ENCODE measurements at regions not wholly inside any gene's neighbourhood (a gene's known extent, or its start where the extent isn't known, plus 50 kb on each side); places are given as distances from the start of the nearest gene placed in this dataset.
"Not testable (repeated sequence)": the region's sequence is repeated elsewhere in the genome, so short reads cannot be mapped to it uniquely, and the experiment has no call there.

GRCh38 chr2:133888621-133889219 is 320.5 kb upstream of the NCKAP5 start:
- TF ChIP-seq, protein P1, sequence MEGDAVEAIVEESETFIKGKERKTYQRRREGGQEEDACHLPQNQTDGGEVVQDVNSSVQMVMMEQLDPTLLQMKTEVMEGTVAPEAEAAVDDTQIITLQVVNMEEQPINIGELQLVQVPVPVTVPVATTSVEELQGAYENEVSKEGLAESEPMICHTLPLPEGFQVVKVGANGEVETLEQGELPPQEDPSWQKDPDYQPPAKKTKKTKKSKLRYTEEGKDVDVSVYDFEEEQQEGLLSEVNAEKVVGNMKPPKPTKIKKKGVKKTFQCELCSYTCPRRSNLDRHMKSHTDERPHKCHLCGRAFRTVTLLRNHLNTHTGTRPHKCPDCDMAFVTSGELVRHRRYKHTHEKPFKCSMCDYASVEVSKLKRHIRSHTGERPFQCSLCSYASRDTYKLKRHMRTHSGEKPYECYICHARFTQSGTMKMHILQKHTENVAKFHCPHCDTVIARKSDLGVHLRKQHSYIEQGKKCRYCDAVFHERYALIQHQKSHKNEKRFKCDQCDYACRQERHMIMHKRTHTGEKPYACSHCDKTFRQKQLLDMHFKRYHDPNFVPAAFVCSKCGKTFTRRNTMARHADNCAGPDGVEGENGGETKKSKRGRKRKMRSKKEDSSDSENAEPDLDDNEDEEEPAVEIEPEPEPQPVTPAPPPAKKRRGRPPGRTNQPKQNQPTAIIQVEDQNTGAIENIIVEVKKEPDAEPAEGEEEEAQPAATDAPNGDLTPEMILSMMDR (IDR thresholded peaks at IDR 0.05) = no peak

DNA sequence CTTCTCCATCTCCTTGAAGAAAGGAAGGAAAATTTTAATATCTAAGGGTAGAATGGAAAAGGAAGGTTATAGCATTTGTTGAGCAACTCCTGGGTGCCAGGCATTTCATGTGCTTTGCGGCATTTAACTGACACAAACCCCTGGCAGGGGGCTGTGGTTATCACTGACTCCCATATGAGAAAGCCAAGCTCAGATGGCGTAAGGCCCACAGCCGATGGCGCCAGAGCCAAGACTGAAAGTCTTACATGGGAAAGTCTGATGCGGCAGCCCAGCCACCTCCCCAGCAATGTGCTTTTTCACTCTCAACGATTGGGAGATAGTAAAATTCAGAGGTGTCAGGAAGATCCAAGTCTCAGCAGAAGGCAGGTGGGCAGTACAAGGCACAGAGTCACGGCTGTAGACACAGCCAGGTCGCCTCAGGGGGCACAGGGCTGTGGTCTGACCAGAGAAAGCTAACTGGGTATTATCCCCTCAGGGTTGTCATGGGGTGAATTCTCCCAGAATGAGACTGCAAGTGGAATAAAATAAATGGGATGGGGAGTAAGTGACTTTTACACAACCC is 324.2 kb upstream of the NCKAP5 start:
- TF ChIP-seq, protein P1 (IDR thresholded peaks at IDR 0.05) = no peak
- Histone ChIP-seq H3K4me3 (no peak overlapping the region), H3K27ac (no peak overlapping the region)
- DNase-seq (ENCODE audit: low spot score) = no peak

More at GRCh38 chr2:133888621-133889219, 320.5 kb upstream of the NCKAP5 start:
- no peak overlapping the region for H3K27ac ChIP-seq
- no peak overlapping the region for H3K4me3 ChIP-seq
- DNase-seq (ENCODE audit: low spot score) = no peak

DNA sequence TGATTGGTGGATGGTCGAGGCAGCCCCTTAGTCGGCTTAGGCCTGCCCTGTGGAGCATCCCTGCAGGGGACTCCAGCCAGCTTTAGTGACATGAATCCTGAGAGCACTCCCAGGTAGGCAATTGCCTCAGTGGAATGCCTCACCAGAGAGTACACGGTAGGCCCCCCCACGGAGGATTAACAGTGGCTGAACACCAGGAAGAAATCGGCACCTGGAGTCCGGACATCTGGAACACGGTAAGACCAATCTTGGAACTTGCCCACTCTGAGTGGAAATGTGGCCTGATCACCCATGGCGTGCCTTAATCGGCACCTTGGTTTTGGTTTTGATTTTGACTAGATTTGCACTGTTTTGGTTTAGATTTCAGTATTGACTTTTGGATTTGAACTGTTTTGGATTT is 326.2 kb upstream of the NCKAP5 start:
- DNase-seq (ENCODE audit: low spot score) = no peak
- Histone ChIP-seq H3K27ac (no peak overlapping the region), H3K4me3 (no peak overlapping the region)
- TF ChIP-seq, protein P1 (IDR thresholded peaks at IDR 0.05) = no peak

GRCh38 chr2:133897838-133898237 is 329.6 kb upstream of the NCKAP5 start:
- not testable (repeated sequence) for H3K27ac ChIP-seq; H3K4me3 ChIP-seq; DNase-seq (ENCODE audit: low spot score)

DNA sequence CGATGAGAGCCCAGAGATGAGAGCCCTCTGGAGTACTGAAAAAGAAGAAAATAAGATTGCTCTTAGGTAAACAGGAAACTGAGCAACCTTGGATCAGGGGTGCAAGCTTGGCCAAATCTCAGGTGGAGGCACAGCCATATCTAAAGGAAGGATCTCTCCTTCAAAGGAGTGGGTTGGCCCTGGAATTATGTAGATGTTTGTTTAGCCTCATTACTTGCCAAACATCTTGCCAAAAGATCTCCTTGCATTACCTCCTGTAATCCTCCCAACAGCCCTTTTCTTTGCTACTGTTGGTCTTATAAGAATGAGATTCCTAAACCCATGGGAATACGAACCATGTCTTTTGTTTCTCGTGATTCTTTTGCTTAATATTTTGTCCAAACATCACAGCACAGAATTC is 332.6 kb upstream of the NCKAP5 start:
- TF ChIP-seq, protein P1 (IDR thresholded peaks at IDR 0.05) = no peak
- no peak overlapping the region for H3K4me3 ChIP-seq
- DNase-seq (ENCODE audit: low spot score) = no peak
- H3K27ac ChIP-seq = no peak overlapping the region

GRCh38 chr2:133906396-133906795 is 338.1 kb upstream of the NCKAP5 start:
- no peak for DNase-seq (ENCODE audit: low spot score)
- no peak overlapping the region for H3K4me3 ChIP-seq
- H3K27ac ChIP-seq = no peak overlapping the region
- TF ChIP-seq, protein P1 (IDR thresholded peaks at IDR 0.05) = no peak

DNA sequence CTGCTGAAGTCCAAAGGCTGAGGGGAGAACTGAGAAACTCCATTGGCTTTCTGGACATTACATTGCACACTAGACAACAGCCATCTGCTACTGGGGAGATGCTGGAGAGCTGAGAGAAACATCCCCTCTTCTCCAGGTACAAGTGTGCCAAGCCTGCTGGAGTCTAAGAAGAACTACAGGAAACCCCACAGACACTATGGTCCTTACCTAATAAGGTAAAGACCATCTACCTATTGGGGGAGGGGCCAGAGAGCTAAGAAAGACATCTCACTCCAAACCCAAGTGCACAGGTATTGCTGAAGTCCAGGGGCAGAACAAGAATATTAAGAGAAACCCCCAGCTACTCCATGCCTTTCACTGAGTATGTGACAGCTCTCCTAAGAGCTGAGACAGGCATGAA is 338.7 kb upstream of the NCKAP5 start:
- no peak for DNase-seq (ENCODE audit: low spot score)

More for the DNA sequence above, 338.7 kb upstream of the NCKAP5 start:
- Histone ChIP-seq H3K27ac (no peak overlapping the region), H3K4me3 (no peak overlapping the region)
- TF ChIP-seq, protein P1 (IDR thresholded peaks at IDR 0.05) = no peak

Measured in coronary artery (tissue), 2 donors.